ENCODE measurements at regions not wholly inside any gene's neighbourhood (a gene's known extent, or its start where the extent isn't known, plus 50 kb on each side); places are given as distances from the start of the nearest gene placed in this dataset.

DNA sequence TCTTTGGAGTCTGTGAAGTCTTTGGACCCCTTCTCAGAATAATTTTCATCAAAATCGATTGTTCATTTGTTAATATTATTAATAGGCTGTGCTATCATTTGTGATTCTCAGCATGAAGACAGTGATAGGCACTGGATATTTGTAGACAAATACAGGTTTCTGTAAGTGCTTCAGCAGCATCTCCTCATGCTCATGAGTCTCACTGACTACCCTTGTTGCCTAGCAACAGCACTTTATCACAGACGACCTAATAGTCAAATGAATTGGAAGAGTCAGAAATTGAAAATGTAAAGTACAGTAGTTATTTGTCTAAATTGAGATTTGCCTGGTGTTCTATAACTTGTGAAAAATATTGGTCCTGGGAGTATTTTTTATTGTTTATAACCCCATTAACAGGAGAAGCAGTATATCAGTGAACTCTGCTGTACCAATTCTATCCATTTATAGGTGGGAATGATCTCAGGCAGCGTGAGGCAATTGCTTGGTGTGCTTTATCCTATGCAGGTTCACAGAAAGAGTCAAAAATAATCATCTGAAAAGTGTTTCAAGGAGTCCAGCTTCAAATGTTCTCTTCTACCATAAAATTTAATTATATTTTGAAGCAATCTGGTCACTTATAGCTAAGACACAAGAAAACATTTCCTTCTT, 684.6 kb downstream of the RFPL4B start:
- DNase-seq = no peak
- TF ChIP-seq POLR2A (IDR thresholded peaks at IDR 0.05; ENCODE audit: low read length) (no peak), GATA1 (IDR thresholded peaks at IDR 0.05; ENCODE audit: low read depth, low read length) (no peak)

DNA sequence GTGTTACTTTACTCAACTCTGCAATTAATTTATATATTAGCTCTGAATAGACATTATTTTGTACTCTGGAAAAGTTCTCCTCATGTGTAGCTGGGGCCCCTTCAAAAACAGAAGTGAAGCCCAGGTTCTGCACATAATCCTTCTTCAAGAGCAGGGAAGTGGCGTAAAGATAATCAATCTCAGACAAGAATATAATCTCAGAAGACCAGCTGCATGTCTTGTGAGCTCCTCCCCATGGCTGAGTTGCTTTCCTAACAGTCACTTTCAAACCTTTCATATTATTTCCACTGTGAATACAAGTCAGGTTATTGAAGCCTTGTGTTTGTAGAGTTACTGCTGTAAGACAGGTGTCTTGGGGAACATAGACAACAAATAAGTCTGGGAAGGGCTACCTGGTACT, 691.9 kb downstream of the RFPL4B start:
- TF ChIP-seq POLR2A (IDR thresholded peaks at IDR 0.05; ENCODE audit: low read length) (no peak), GATA1 (IDR thresholded peaks at IDR 0.05; ENCODE audit: low read depth, low read length) (no peak)
- peak; percentile 30 to 66 for DNase-seq

- no peak for DNase-seq
- TF ChIP-seq GATA1 (IDR thresholded peaks at IDR 0.05; ENCODE audit: low read depth, low read length) = no peak
- no peak for TF ChIP-seq POLR2A (IDR thresholded peaks at IDR 0.05; ENCODE audit: low read length)
Measured at GRCh38 chr6:113047148-113047547, 700.0 kb downstream of the RFPL4B start.

DNA sequence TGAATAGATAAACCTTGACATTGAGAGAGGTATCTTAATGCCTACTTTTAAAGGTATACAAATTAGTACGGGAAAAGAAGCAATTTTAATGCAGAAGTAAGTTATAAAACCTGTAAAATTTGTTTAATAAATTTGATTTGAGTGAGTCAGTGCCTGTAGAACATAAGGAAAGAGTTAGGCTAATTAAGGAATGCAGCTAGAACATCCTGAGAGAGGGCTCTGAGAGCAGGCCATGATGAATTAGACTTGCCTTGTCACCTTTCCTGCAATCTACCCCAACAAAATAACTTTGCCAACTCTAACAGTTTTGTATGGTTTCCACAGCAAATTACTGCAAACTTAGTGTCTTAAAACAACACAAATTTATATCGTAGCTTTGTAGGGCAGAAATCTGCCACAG, 700.8 kb downstream of the RFPL4B start:
- TF ChIP-seq GATA1 (IDR thresholded peaks at IDR 0.05; ENCODE audit: low read depth, low read length) = no peak
- no peak for TF ChIP-seq POLR2A (IDR thresholded peaks at IDR 0.05; ENCODE audit: low read length)
- DNase-seq = no peak

- TF ChIP-seq POLR2A (IDR thresholded peaks at IDR 0.05; ENCODE audit: low read length) = no peak
- no peak for TF ChIP-seq GATA1 (IDR thresholded peaks at IDR 0.05; ENCODE audit: low read depth, low read length)
- no peak for DNase-seq
Measured at GRCh38 chr6:113048741-113049140, 701.6 kb downstream of the RFPL4B start.

GRCh38 chr6:113049190-113049589, 702.1 kb downstream of the RFPL4B start:
- no peak for DNase-seq
- TF ChIP-seq POLR2A (IDR thresholded peaks at IDR 0.05; ENCODE audit: low read length) (no peak), GATA1 (IDR thresholded peaks at IDR 0.05; ENCODE audit: low read depth, low read length) (no peak)

DNA sequence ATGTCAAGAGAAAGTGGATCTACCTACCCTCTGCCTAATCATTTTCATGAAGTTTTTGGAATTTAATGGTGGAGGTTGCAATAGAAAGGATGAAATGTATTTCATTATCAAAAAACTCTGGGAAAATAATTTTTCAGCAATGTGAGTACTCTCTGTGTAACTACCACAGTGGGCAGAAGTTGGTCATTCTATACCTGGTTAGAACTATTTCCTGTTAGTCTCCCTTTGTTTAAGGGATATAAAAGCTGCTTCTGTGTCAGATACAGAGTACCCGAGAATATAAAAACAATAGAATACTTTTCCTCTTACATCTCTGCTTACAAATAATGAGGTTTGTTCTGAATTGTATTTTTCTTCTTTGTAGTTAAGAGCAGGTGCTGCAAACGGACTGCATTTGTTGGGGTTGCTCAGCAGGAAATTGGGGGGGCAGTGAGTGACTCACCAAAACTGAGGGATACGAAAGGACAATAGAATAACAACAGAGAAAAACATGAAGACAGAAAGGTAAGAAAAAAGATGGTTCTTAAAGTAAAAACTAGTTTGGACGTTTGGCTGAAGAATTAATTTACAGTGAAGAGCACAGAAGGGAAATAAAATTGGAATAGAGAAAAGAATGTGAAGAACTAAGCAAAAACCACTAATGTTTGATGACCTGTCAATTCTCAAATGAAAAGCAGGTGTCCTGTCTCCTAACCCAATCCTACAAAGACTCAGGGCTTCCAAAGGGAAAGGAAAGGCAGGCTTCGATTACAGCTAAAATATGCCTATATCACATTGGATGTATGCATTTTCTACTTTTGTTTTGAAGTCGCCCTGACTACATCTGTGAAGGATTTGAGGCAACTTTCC, 703.1 kb downstream of the RFPL4B start:
- TF ChIP-seq POLR2A (IDR thresholded peaks at IDR 0.05; ENCODE audit: low read length) (no peak), GATA1 (IDR thresholded peaks at IDR 0.05; ENCODE audit: low read depth, low read length) (no peak)
- no peak for DNase-seq

DNA sequence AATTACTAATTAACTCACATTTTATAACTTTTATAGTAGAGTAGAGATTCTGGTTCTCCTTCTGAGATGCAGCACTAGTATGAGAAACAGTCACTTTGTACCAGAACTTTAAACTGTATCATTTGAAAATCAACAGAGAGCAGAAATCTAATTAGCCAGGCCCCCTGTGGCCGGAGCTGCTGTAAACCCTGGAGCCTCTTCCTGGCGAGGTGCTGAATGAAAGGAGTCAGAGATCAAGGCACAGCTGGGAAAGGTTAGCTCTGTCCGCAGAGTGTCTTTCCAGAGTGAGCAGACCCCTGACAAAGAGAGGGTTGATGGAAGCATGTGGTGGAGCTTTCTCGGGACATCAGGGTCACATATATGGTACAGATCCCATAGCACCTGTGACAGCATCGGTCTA, 703.8 kb downstream of the RFPL4B start:
- TF ChIP-seq GATA1 (IDR thresholded peaks at IDR 0.05; ENCODE audit: low read depth, low read length) (no peak), POLR2A (IDR thresholded peaks at IDR 0.05; ENCODE audit: low read length) (no peak)
- DNase-seq = no peak

- no peak for DNase-seq
- no peak for TF ChIP-seq GATA1 (IDR thresholded peaks at IDR 0.05; ENCODE audit: low read depth, low read length)
- TF ChIP-seq POLR2A (IDR thresholded peaks at IDR 0.05; ENCODE audit: low read length) = no peak
Measured at GRCh38 chr6:113052506-113052905, 705.4 kb downstream of the RFPL4B start.

DNA sequence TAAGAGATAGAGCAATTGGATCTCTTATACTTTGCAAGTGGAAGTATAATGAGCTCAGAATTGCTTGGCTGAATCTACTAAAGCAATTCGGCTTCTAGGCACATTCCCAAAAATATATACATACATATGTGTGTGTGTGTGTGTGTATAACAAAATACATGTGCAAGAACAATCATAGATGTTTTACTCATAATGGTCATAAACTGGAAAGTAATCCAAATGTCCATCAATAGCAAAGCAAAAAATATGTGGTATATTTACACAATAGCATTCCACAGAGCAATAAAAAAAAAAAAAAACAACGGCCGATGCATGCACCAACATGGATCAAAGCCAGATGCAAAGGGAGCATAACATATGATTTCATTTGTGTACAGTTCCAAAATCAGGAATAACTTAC, 707.9 kb downstream of the RFPL4B start:
- TF ChIP-seq POLR2A (IDR thresholded peaks at IDR 0.05; ENCODE audit: low read length) (no peak), GATA1 (IDR thresholded peaks at IDR 0.05; ENCODE audit: low read depth, low read length) (no peak)
- DNase-seq = no peak

DNA sequence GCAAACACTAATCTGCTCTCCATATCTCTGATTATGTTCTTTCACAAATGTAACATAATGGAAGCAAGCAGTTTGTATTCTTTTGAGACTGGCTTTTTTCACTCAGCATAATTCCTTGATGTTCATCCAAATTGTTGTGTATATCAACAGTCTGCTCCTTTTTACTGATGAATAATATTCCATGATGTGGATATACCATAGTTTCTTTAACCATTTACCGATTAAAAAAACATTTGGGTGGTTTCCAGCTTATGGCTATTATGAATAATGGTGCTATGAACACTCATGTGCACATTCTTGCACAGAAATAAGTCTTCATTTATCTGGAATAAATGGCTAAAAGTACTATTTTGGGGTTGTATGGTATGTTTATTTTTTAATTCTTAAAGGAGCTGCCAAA, 708.9 kb downstream of the RFPL4B start:
- TF ChIP-seq GATA1 (IDR thresholded peaks at IDR 0.05; ENCODE audit: low read depth, low read length) = no peak
- TF ChIP-seq POLR2A (IDR thresholded peaks at IDR 0.05; ENCODE audit: low read length) = no peak
- DNase-seq = no peak

DNA sequence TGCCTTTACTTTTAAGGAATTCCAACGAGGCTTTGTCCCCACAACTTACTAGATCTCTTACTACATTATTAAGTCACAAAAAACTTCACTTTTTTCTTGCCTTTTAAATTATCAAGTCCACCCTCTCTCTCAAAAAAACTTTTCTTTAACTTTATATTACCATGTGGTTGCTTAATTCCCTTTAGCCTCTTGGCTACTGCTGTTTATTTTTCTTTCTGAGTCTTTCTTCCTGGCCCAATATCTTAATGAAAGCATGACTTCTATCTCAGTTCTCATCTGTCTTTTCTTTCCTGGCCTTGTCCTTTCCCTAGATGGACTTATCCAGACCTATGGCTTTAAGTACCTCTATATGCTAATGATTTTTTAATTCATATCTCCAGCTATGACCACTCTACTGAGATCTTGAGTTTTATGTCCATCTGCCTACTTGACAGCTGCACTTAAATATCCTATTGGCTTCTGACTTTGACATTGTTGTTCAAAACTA, 710.5 kb downstream of the RFPL4B start:
- no peak for TF ChIP-seq POLR2A (IDR thresholded peaks at IDR 0.05; ENCODE audit: low read length)
- TF ChIP-seq GATA1 (IDR thresholded peaks at IDR 0.05; ENCODE audit: low read depth, low read length) = no peak
- no peak for DNase-seq

DNA sequence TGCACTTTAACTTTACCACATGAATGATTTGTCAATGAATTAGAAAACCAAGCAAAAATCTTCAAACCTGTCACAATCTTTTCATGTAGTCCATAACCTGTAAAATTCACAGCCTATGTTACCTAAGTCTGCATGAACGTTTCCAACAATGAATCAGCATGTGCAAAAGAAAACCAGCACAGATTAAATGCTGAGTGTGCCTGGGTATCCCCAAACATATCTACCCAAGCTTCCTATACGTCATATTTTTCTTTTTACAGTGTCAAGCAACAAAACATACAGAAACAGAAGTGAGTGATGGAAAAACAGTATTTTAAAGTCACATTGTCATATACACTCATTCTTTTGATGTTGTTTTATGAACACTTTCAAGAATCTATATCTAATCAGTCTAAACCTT, 713.5 kb downstream of the RFPL4B start:
- no peak for DNase-seq
- TF ChIP-seq GATA1 (IDR thresholded peaks at IDR 0.05; ENCODE audit: low read depth, low read length) (no peak), POLR2A (IDR thresholded peaks at IDR 0.05; ENCODE audit: low read length) (no peak)

DNA sequence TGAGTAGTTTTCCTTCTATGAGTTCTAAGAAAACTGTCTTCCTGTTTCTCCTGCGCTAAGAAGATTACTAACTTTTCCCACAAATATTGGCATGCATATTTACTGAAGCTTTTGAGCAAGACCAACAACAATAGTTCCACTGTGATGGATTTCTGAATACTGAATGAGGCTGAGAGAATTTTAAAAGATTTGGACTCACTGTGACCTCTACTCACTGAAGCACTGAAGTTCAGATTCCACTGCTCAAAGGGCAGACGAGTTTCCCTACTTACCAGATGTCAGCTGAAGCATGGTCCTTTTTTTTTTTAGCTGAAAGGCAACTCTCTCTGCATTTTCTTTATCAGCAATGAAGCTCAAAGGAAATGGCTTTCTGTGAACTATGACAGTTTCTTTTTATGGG, 718.5 kb downstream of the RFPL4B start:
- no peak for DNase-seq
- no peak for TF ChIP-seq POLR2A (IDR thresholded peaks at IDR 0.05; ENCODE audit: low read length)
- TF ChIP-seq GATA1 (IDR thresholded peaks at IDR 0.05; ENCODE audit: low read depth, low read length) = no peak
